HG03342 (cell line): ENCODE measurements at regions not wholly inside any gene's neighbourhood (a gene's known extent, or its start where the extent isn't known, plus 50 kb on each side); places are given as distances from the start of the nearest gene placed in this dataset.
"Not testable (repeated sequence)": the region's sequence is repeated elsewhere in the genome, so short reads cannot be mapped to it uniquely, and the experiment has no call there.

ENCODE experiments used
- ATAC-seq: cut with Tn5 transposase; IDR thresholded peaks from one replicate; pipeline ENCODE4 v1.9.1; 2021; ENCODE audit warnings: mild to moderate bottlenecking, moderate library complexity; ENCODE audit not compliant: unreplicated experiment

- no peak for ATAC-seq
Measured at GRCh38 chr4:38462367-38463055, 201.5 kb upstream of the KLF3 start.

GRCh38 chr4:38463268-38463958, 200.6 kb upstream of the KLF3 start:
- ATAC-seq: no peak

DNA sequence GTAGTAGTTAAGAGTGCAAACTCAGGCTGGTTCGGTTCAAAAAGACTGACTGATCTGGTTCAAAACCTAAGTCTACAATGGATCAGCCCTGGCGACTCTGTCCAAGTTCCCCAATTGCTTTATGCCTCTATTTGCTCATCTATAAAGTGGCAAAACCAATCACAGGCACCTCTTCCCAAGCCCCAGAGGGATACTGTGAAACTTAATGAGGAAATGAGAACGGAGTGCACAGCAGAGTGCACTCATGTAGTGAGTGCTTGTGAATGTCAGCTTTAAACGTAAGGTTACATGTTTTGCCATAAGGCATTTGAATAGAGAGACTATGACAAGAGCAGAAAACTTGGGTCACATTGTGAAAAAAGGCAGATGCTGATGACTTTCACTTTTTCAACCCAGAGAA, 199.7 kb upstream of the KLF3 start:
- ATAC-seq: no peak

- no peak for ATAC-seq
Measured at GRCh38 chr4:38466401-38466800, 197.6 kb upstream of the KLF3 start.

- ATAC-seq: no peak
Measured at GRCh38 chr4:38467296-38467695, 196.7 kb upstream of the KLF3 start.

DNA sequence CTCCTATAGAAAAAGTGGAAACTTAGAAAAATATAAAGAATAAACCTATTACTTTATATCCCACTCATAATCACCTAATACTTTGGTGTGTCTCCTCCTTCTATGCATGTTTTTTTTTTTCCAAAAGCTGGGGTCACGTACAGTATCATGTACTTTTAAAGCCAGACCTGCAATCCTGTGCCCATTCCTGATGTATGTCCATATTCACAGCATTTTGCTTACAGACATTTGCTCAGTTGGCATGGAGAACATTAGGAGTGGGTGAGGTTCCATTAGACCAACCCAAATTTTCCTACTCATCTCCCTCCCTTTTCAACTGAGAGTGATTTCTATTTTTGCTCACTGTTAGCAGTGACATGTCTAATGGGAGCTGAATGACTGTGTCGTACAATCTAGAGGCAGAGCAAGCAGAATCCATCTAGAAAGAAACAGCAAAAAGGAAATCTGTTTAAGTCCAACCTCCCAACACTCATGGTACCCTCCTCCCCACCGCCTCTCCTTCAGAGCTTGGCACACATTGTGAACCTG, 195.6 kb upstream of the KLF3 start:
- no peak for ATAC-seq

DNA sequence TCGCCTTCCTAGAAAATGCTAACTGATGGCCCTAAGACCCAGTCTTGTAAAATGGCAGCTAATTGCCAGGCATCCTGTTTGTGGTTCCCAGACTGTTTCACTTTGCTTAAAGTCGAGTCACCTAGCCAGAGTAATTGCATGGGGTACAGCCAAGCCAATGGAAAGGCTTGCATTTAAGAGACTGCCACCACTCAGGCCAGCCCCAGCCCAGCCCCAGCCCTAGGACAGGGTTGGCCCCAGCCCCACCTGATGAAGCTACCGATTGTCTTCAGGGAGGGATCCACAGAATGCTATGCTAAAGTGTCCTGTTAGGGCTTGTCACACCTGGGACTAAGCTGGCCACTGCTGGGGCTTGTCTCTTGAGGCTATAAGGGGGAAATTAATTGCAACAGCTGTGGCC, 194.6 kb upstream of the KLF3 start:
- no peak for ATAC-seq

DNA sequence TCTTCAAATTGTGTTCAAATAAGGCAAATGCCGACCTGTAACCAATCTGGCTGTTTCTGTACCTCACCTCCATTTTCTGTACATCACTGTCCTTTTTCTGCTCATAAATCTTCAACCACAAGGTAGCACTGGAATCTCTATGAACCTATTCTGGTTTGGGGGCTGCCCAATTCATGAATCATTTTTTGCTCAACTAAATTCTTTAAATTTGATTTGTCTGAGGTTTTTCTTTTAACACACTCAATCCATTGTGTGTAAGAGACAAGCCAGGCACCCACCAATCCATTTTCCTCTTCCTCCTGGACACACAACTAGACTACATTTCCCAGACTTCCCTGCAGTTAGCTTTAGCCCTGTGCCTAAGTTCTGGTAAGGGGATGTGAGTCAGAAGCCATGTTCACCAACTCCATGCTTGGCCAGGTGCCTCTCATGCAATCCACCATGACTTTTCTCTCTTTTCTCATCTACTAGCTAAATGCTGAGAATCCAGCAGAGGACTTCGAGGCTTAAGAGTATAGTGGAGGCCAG, 193.2 kb upstream of the KLF3 start:
- no peak for ATAC-seq

DNA sequence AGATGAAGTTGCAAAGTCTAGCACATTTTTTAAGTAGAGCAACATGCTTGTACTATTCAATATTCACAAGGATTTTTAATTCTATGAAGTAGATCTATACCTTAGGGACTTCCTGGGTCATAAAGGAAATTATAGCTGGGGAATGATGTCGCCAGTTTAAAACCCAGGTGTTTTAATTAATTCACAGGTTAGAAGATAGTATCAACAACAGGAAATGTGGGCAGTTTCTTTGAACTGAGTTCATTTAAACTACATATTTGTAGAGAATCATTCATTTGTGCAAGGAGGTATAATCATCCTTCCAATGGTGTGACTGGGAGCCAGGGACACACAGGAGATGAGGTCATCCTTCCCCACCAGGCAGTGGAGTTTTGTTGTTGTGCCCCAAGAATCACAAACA, 181.3 kb upstream of the KLF3 start:
- ATAC-seq: no peak

GRCh38 chr4:38483628-38484027, 180.4 kb upstream of the KLF3 start:
- not testable (repeated sequence) for ATAC-seq

DNA sequence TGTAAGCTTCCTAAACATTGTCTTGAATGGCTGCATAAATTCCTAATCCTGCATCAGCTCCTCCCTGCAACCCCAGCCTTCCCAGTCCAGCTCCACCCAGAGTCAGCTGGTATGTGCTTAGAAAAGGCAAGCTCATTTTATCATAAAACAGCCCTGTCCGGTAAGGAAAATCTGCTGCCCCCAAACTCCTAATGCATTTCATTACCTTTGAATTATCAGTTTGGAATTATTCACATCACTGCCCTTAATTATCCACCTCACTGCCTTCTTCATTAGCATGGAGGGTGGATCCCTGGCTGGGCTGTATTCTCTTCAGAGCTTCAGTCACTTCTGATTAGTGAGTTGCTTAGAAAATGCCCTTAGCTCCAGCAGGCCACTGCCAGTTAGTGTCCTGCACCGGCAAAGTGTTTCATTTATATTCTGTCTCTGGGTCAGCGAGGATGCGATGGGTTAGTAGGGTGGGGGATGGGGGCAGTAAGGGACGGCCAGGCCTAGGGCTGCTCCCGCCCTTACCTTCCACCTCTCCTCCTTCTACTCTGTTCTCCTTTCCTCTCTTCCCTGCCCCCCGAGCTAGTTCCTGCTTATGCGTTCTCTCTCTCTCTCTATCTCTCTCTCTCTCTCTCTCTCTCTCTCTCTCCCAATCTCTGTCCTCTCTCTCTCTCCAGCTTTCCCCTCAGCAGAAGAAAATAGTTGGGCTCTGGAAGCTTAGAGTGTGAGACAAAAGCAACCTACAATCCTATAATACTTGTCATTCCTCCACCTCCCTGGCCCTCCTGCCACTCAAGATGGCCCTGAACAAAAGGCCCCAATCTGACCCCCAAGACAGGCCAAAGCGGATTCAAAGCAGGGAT, 174.8 kb upstream of the KLF3 start:
- no peak for ATAC-seq

DNA sequence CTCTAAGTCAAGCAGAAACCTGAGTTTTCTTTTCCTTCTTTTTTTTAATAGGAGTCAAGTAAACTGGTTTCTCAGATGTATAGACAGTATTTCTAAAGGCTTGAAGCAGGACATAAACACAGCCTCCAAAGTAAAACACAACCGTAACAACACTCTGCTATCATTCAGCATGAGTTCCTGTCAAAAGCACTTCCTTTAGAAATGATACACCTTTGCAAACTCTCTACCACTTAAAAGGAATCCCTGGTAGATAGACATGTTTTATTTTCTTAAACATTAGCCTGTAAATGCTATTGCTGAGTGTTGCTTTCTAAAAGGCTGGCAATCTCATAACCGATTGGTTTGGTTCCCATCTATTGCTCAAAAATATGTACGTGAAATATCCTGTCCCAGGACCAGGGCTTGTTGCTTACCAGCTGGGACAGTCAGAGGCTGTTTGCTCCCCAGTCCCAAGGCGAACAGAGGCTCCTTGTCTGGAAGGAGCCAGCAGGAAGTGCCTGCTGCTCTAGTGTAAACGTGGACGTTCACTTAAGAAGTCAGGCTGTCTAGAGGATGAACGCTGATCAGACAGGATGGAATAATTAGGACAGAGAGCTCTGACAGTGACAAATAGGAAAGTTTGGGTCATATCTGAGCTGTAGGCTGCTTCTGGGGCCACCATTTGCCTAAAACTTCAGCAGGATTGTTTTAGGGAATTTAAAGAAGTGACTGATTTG, 173.9 kb upstream of the KLF3 start:
- no peak for ATAC-seq

- ATAC-seq: no peak
Measured at GRCh38 chr4:38490753-38491446, 173.1 kb upstream of the KLF3 start.

DNA sequence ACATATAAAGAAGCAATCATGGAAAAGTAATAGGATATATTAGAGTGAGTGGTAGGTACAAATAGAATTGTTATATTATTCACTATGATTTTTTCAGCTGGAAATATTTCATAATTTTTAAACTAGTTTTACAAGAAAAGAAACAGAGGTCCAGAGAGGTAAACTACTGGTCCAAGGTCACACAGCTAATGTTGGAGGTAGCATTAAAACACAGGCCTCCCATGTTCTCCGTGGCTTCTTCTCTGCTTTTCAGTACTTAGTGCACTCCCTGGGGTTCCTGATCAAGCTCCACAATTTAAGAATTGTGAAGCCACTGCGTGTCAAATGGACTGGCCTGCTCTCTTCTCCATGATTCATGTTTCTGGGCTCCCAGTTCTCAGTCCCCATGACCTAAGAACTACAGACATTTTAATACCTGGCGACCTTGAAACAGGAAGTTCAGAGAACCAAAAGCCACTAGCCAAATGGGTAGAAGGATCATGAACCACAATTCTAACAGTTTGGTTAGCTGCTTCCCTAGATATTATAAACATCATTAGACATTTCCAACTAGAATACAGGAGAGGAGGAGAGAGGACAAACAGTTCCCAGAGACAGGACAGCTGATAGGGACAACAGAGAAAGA, 172.0 kb upstream of the KLF3 start:
- ATAC-seq: no peak

- no peak for ATAC-seq
Measured at GRCh38 chr4:38493066-38493465, 170.9 kb upstream of the KLF3 start.

DNA sequence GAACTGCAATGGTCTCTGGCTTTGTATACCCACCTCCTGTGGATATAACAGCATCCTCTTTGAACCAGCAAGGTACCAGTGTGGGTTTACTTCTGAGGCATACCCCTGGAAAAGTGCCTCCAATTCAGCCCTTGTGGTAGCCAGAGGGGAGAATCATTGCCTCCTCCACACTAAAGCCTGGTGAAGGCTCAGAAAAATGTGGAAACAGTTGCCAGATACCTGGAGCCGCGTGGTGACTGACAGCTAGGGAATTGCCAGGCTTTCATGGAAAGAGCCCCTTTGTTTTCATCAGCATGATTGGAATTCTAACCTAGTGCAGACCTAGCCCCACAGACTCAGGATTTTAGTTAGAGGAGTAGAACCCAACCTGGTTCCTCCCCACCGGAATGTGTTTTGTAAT, 168.6 kb upstream of the KLF3 start:
- ATAC-seq: no peak

DNA sequence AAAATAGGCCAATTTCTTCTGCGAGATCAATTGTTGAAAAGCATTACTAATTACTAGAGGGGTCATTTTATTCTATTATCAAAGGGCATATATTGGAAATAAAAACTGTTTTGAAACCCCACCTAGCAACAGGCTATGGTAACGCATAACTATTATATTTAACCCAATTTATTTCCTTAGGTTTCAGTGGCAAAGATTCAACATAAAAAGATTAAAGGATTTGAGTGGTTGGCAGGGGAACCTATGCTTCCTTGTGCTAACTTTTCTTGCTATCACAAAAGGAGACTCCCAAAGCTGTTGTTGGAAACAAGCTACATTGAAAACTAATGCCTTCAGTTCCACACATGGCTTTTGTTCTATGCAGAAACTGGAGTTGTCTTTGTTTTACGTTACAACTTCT, 166.9 kb upstream of the KLF3 start:
- no peak for ATAC-seq

GRCh38 chr4:38499101-38499500, 164.9 kb upstream of the KLF3 start:
- no peak for ATAC-seq

DNA sequence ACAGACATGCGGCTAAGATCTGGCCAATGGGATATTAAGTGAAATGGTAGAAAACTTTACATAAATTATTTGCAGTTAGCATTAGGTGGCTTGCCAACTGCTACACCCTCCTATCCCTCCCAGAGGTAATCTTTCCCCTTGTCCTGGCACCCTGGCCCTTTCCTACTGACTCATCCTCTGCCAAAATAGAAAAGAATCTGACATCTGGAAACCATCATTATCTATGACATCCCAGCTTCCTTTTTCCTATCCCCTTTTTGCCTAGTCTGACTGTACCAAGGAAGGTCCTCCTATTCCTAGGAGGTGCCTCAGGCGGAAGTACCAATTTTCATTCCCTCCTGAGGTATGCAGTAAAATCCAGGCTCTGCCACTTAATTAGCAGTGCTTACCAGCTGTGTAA, 163.6 kb upstream of the KLF3 start:
- no peak for ATAC-seq

DNA sequence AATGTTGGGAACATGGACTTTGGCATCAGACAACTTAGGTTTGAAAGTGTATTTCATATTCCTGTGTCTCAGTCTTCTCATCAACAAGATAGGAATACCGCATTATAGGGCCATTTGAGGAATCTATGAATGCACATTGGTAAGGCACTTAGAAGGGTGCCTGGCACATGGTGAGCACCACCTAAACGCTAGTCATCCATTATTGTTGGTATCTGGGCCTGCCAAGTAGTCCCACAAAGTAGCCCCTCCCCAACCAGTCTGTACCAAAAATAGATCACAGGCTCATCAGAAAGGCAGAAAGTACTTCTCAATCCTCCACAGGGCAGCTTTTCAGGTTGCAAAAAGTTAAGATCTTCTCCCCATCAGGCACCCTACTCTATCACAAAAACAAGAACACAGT, 162.3 kb upstream of the KLF3 start:
- ATAC-seq: no peak
